Peyer's patch (tissue), 4 donors: ENCODE measurements at regions not wholly inside any gene's neighbourhood (a gene's known extent, or its start where the extent isn't known, plus 50 kb on each side); places are given as distances from the start of the nearest gene placed in this dataset.

ENCODE experiments used
- CTCF ChIP-seq, 6 experiments: fragments of 450-650 bp in 4 of 6; fragments of 200-600 bp in 2 of 6; sonication (generic) in 1 of 6; IDR thresholded peaks; one replicate each; pipeline ENCODE4 v1.5.1; 2017 to 2019; ENCODE audit warnings: antibody characterized with exemption in 6 of 6, mild to moderate bottlenecking in 3 of 6, moderate library complexity in 1 of 6
- POLR2A ChIP-seq, 2 donors: fragments of 450-650 bp; IDR thresholded peaks; one replicate each; pipeline ENCODE4 v1.5.1; 2017; ENCODE audit warnings: antibody characterized with exemption in 2 of 2, mild to moderate bottlenecking in 2 of 2, moderate library complexity in 2 of 2

DNA sequence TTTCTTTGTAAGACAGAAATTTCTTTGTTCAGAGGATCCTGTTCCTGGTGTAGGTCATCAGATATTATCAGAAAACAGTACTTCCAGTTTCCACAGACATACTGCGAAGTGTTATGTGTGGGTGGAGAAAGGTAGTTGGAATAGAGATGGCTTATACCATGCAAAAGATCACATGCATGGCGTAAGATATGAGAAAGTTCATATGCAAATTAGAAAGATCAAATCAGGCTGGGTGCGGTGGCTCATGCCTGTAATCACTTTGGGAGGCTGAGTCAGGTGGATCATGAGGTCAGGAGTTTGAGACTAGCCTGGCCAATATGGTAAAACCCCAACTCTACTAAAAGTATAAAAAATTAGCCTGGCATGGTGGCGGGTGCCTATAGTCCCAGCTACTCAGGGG is 65.2 kb upstream of the GLIS3 start:
- TF ChIP-seq CTCF (IDR thresholded peaks at IDR 0.05) (no peak), POLR2A (IDR thresholded peaks at IDR 0.05) (no peak)
